ENCODE measurements at regions not wholly inside any gene's neighbourhood (a gene's known extent, or its start where the extent isn't known, plus 50 kb on each side); places are given as distances from the start of the nearest gene placed in this dataset.
"Not testable (repeated sequence)": the region's sequence is repeated elsewhere in the genome, so short reads cannot be mapped to it uniquely, and the experiment has no call there.

DNA sequence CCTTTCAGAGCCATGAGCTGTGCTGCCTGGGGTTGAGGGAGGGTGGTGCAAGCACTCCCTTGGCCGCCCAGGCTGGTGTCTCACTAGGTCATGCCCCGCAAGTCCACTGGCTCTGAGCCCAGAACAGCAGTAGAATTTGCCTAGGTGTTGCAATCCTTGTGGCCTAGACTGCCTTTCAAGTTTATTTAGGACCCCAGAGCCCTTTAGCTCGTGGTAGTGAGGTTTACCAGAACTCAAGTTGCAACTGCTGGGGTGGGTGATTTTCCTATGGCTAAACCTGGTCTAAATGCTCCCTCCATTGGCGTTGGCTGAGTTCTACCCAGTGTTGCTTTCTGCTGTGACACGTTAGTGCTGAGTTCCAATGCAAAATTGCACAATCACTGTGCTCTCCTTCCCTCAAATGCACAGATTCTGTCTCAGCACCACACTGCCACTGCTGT is 287.2 kb downstream of the BCAT1 start:
- intact Hi-C loops (cut with DNase I; ENCODE audit: low total_unique reads) = no loop called here
- TF ChIP-seq POLR2A (IDR thresholded peaks at IDR 0.05) = no peak
- TF ChIP-seq, protein P1, sequence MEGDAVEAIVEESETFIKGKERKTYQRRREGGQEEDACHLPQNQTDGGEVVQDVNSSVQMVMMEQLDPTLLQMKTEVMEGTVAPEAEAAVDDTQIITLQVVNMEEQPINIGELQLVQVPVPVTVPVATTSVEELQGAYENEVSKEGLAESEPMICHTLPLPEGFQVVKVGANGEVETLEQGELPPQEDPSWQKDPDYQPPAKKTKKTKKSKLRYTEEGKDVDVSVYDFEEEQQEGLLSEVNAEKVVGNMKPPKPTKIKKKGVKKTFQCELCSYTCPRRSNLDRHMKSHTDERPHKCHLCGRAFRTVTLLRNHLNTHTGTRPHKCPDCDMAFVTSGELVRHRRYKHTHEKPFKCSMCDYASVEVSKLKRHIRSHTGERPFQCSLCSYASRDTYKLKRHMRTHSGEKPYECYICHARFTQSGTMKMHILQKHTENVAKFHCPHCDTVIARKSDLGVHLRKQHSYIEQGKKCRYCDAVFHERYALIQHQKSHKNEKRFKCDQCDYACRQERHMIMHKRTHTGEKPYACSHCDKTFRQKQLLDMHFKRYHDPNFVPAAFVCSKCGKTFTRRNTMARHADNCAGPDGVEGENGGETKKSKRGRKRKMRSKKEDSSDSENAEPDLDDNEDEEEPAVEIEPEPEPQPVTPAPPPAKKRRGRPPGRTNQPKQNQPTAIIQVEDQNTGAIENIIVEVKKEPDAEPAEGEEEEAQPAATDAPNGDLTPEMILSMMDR (IDR thresholded peaks at IDR 0.05) = no peak
- no peaks in the 10 kb centered on the region for H3K27me3 ChIP-seq
- no peaks in the 10 kb centered on the region for H3K4me1 ChIP-seq
- 83 to 88% methylated on average over 5 of the region's 5 CpGs for WGBS, 2 donors
- no peaks in the 10 kb centered on the region for H3K36me3 ChIP-seq (ENCODE audit: low read depth, missing control alignments)
- no peak overlapping the region for H3K27ac ChIP-seq
- H3K4me3 ChIP-seq = no peak overlapping the region
- no peaks in the 10 kb centered on the region for H3K9me3 ChIP-seq
- DNase-seq = peak; percentile 16

DNA sequence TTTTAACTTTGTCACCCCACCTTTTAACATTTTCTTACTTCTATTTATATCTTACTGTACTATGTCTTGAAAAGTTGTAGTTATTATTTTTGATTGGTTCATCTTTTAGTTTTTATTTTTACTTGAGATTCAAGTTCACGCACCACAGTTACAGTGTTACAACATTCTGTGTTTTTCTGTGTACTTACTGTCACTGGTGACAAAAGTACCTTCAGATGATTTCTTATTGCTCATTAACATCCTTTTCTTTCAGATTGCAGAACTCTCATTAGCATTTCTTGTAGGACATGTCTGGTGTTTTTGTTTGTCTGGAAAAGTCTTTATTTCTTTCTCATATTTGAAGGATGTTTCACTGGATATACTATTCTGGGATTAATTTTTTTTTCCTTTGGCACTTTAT is 289.9 kb downstream of the BCAT1 start:
- Histone ChIP-seq H3K4me3 (no peak overlapping the region), H3K36me3 (ENCODE audit: low read depth, missing control alignments) (no peaks in the 10 kb centered on the region), H3K9me3 (no peaks in the 10 kb centered on the region), H3K27me3 (no peaks in the 10 kb centered on the region), H3K27ac (no peak overlapping the region), H3K4me1 (no peaks in the 10 kb centered on the region)
- TF ChIP-seq POLR2A (IDR thresholded peaks at IDR 0.05) = no peak
- TF ChIP-seq, protein P1 (IDR thresholded peaks at IDR 0.05) = no peak
- intact Hi-C loops (cut with DNase I; ENCODE audit: low total_unique reads) = no loop called here
- DNase-seq = no peak
- WGBS, 2 donors = 89 to 95% methylated on average over 1 of the region's 1 CpG

GRCh38 chr12:24654344-24654743 is 294.6 kb downstream of the BCAT1 start:
- DNase-seq; H3K4me3 ChIP-seq; H3K9me3 ChIP-seq; H3K27me3 ChIP-seq; H3K4me1 ChIP-seq; H3K36me3 ChIP-seq (ENCODE audit: low read depth, missing control alignments); H3K27ac ChIP-seq; intact Hi-C loops (cut with DNase I; ENCODE audit: low total_unique reads): not testable (repeated sequence)
- 75 to 100% methylated on average over 3 to 4 of the region's 4 CpGs for WGBS, 2 donors

GRCh38 chr12:24649634-24650033 is 299.3 kb downstream of the BCAT1 start:
- H3K27me3 ChIP-seq = no peaks in the 10 kb centered on the region
- WGBS, 2 donors = 71 to 74% methylated on average over 4 of the region's 4 CpGs
- H3K27ac ChIP-seq = no peak overlapping the region
- H3K36me3 ChIP-seq (ENCODE audit: low read depth, missing control alignments) = no peaks in the 10 kb centered on the region
- no peak overlapping the region for H3K4me3 ChIP-seq
- intact Hi-C loops (cut with DNase I; ENCODE audit: low total_unique reads) = no loop called here
- no peaks in the 10 kb centered on the region for H3K9me3 ChIP-seq
- TF ChIP-seq, protein P1 (IDR thresholded peaks at IDR 0.05) = no peak
- no peak for TF ChIP-seq POLR2A (IDR thresholded peaks at IDR 0.05)
- DNase-seq = no peak
- H3K4me1 ChIP-seq = no peaks in the 10 kb centered on the region

DNA sequence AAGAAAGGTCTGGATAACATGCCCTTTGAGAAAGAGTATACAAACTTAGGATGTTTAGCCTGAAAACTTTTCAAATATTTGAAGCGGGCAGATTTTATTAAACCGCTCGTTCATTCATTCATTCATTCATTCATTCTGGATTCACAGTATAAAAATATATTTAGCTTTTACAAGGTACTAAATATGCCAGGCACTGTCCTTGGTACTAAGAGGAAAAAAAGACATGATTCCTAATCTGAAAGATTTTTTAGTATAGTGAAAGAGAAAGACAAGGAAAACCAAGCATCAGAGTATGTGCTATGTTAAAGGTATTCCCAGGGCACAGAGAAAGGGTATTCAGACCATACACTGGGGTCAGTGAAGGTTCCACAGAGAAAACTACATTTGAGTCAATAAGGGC is 299.7 kb downstream of the BCAT1 start:
- Histone ChIP-seq H3K4me3 (no peak overlapping the region), H3K9me3 (no peaks in the 10 kb centered on the region), H3K36me3 (ENCODE audit: low read depth, missing control alignments) (no peaks in the 10 kb centered on the region), H3K4me1 (no peaks in the 10 kb centered on the region), H3K27ac (no peak overlapping the region), H3K27me3 (no peaks in the 10 kb centered on the region)
- intact Hi-C loops (cut with DNase I; ENCODE audit: low total_unique reads) = no loop called here
- DNase-seq = no peak
- whole genome bisulfite sequencing, 2 donors = 56 to 60% methylated on average over 3 of the region's 3 CpGs
- no peak for TF ChIP-seq POLR2A (IDR thresholded peaks at IDR 0.05)
- TF ChIP-seq, protein P1 (IDR thresholded peaks at IDR 0.05) = no peak
